NB4 (cell line): ENCODE measurements at regions not wholly inside any gene's neighbourhood (a gene's known extent, or its start where the extent isn't known, plus 50 kb on each side); places are given as distances from the start of the nearest gene placed in this dataset.

Source experiments
- DNase-seq: peaks from one replicate; pipeline ENCODE4 v3.0.0; 2010; ENCODE audit warnings: low read depth
- H3K4me3 ChIP-seq: one replicate; pipeline ENCODE4 v1.5.1; 2011; ENCODE audit warnings: mild to moderate bottlenecking, low read depth, low read length, moderate library complexity
- CTCF ChIP-seq: IDR thresholded peaks from one replicate; pipeline ENCODE4 v1.5.1; 2012; ENCODE audit warnings: low read depth, low read length
- MAX ChIP-seq: IDR thresholded peaks from 2 replicates; pipeline ENCODE4 v1.6.1; 2011; ENCODE audit warnings: low read depth, low read length
- MYC ChIP-seq: IDR thresholded peaks from 2 replicates; pipeline ENCODE4 v1.6.1; 2011; ENCODE audit warnings: low read depth, low read length
- POLR2A ChIP-seq: IDR thresholded peaks from 2 replicates; pipeline ENCODE4 v1.6.1; 2011; ENCODE audit warnings: mild to moderate bottlenecking; ENCODE audit not compliant: insufficient read length; ENCODE audit errors: extremely low read depth

GRCh38 chr3:78273326-78273725 is 1233.4 kb downstream of the ROBO2 start:
- no peak for DNase-seq
- H3K4me3 ChIP-seq = no peak overlapping the region
- no peak for TF ChIP-seq POLR2A
- no peak for TF ChIP-seq MAX
- no peak for TF ChIP-seq MYC
- no peak for TF ChIP-seq CTCF

GRCh38 chr3:78274475-78275065 is 1234.7 kb downstream of the ROBO2 start:
- no peak for DNase-seq
- no peak for TF ChIP-seq MYC
- TF ChIP-seq CTCF = no peak
- TF ChIP-seq MAX = no peak
- no peak for TF ChIP-seq POLR2A
- no peak overlapping the region for H3K4me3 ChIP-seq

- DNase-seq = no peak
- no peak for TF ChIP-seq POLR2A
- no peak for TF ChIP-seq MYC
- TF ChIP-seq MAX = no peak
- no peak for TF ChIP-seq CTCF
- H3K4me3 ChIP-seq = no peak overlapping the region
These were observed 1235.5 kb downstream of the ROBO2 start for GRCh38 chr3:78275420-78275852.

- no peak for DNase-seq
- TF ChIP-seq CTCF = no peak
- TF ChIP-seq POLR2A = no peak
- no peak for TF ChIP-seq MYC
- TF ChIP-seq MAX = no peak
- no peak overlapping the region for H3K4me3 ChIP-seq
These were observed 1237.3 kb downstream of the ROBO2 start for GRCh38 chr3:78277220-78277619.

- H3K4me3 ChIP-seq = no peak overlapping the region
- no peak for DNase-seq
These were observed 1237.9 kb downstream of the ROBO2 start for GRCh38 chr3:78277801-78278200.

More at GRCh38 chr3:78277801-78278200, 1237.9 kb downstream of the ROBO2 start:
- no peak for TF ChIP-seq MAX
- TF ChIP-seq POLR2A = no peak
- no peak for TF ChIP-seq CTCF
